SH-SY5Y (cell line): ENCODE measurements at regions not wholly inside any gene's neighbourhood (a gene's known extent, or its start where the extent isn't known, plus 50 kb on each side); places are given as distances from the start of the nearest gene placed in this dataset.

Source experiments
- GATA2 ChIP-seq: IDR thresholded peaks from 2 replicates; pipeline ENCODE4 v1.6.1; 2011; ENCODE audit warnings: mild to moderate bottlenecking, low read depth, low read length
- GATA3 ChIP-seq: IDR thresholded peaks from 2 replicates; pipeline ENCODE4 v1.6.1; 2011; ENCODE audit warnings: low read depth, mild to moderate bottlenecking, low read length, moderate library complexity

DNA sequence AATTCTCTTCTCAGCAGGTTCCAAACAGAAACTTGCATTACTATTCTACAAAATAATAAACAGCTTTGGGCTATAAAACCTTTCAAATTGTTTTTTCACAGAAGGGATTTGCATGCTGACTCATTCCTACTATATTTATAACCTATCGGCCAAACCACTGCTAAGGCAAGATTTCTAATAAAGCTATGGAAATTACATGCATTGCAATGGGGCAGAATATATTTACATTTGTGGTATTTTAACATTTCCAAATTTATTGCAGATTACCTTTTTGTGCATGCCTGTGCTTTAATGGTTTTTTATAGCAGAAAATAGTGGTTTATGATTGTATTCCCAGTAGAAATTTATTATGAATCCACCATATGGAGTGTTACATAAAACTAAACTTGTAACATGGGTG lies 69.0 kb upstream of the NPVF start:
- TF ChIP-seq GATA2 = no peak
- TF ChIP-seq GATA3 = no peak
